GM21786 (cell line): ENCODE measurements at regions not wholly inside any gene's neighbourhood (a gene's known extent, or its start where the extent isn't known, plus 50 kb on each side); places are given as distances from the start of the nearest gene placed in this dataset.
"Not testable (repeated sequence)": the region's sequence is repeated elsewhere in the genome, so short reads cannot be mapped to it uniquely, and the experiment has no call there.

Experiments used
- ATAC-seq: cut with Tn5 transposase; IDR thresholded peaks from one replicate; pipeline ENCODE4 v1.9.1; 2021; ENCODE audit not compliant: unreplicated experiment

DNA sequence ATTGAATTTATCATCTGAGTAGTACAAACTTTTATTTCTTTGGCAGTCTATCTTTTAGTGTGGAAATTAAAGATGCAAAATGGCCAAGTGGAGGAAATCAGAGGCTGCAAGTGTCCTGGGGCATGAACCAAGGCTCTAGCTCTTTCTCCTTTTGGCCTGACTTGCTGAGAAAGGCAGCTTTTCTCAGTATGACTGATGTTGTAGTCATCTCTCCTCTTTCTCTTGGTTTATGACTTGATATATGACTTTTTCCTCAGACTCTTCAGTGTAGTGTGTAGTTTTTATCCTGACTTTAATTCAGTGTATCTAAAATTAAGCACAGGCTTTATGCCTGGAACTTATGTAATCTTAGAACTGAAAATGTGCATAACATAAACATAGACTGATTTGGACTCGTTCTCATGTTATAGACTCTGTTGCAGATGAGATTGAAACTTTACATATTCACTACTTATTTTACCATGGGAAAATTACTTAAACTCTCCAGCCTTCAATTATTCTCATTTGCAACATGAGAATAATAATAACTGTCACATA is 65.7 kb downstream of the SLITRK5 start:
- no peak for ATAC-seq

DNA sequence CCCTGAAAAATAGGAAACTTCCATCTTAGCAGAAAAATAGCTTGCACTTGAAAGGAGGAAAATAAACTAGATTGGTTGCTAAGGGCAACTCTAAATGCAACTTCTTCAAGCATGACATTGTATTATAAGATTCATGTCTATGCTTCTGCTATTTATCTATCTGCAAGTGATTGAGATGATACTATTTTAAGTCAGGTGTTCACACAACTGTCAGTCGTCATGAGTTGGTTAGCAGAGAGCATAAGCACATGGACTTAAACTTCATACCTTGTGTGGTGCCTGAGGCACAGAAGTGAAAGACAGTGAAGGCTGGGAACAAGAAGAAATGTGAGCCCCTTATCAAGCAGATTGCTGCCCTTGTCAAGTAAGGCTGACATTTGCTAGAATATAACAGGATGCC is 82.9 kb downstream of the SLITRK5 start:
- ATAC-seq: no peak

DNA sequence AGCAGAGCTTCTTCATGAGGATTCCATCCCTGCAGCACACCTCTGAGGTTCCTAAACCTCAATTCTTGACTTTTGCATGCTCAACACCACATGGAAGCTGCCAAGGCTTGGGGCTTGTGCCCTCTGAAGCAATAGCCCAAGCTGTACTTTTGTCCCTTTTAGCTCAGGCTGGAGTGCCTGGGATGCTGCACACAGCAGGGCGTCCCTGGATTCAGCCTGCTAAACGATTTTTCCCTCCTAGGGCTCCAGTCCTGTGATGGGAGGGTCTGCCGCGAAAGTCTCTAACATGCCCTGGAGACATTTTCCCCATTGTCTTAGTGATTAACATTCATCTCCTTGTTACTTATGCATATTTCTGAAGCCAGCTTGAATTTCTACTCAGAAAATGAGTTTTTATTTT is 98.3 kb downstream of the SLITRK5 start:
- no peak for ATAC-seq

DNA sequence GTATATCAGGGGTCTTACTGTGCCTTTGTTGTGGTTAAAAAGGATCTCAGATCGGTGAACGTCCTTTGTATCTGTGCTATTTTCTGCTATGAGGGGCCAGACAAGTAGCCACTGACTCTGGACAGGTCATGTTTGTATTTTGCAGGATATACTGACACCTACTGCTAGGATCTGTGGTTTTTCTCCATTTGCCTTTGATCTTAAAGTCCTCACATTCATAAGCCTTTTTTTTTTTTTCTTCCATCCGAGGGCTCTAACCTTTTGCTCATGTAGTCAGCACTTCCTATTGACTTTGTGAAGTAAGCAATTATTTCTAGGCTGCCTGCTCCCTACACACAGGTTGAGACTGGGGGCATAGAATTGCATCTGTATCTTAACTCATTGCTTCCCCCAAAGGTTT is 106.2 kb downstream of the SLITRK5 start:
- ATAC-seq: no peak

- no peak for ATAC-seq
These were observed 107.0 kb downstream of the SLITRK5 start for GRCh38 chr13:87778128-87778527.

- no peak for ATAC-seq
These were observed 108.3 kb downstream of the SLITRK5 start for GRCh38 chr13:87779426-87779825.

- no peak for ATAC-seq
These were observed 112.2 kb downstream of the SLITRK5 start for GRCh38 chr13:87783366-87783765.

DNA sequence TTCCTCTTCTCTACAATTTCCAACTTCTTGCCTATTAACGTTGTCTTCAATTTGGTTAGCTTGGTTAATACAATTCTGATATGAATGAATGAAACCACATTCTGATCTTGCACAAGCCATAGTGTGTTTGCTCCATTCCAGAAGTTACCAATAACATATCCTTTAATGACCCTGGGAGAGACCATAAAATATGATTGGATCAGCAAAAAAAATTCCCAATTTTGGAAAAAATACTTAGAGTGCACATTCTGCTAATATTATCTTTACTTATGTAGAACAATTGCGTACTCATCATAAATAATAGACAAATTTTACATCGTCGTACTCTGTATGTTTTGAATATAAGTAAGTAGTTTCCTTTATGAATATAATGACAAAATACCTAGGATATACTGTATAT is 117.2 kb downstream of the SLITRK5 start:
- ATAC-seq: no peak

- ATAC-seq: no peak
These were observed 121.7 kb downstream of the SLITRK5 start for GRCh38 chr13:87792878-87793277.

- ATAC-seq: no peak
These were observed 127.4 kb downstream of the SLITRK5 start for GRCh38 chr13:87798536-87798935.

GRCh38 chr13:87810391-87810801 is 139.2 kb downstream of the SLITRK5 start:
- no peak for ATAC-seq

- ATAC-seq: no peak
These were observed 139.8 kb downstream of the SLITRK5 start for GRCh38 chr13:87810920-87811344.

DNA sequence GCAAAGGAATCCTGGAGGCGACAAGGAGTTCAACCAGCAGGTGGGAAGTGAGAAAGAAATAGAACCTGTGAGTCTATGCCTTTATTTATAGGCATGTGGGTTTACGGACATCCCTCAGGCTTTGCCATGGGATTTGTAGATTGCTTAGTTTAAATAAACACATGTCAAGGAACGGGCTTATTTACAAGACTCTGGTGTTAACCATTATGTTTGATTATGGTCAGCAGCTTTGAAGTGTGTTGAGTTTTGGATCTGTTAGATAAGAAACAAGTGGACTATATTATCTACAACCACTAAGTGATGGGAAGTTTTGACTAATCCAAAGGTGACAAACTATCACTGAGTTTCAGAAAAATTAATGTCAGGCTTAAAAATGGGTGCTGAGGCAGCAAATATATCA is 143.2 kb downstream of the SLITRK5 start:
- no peak for ATAC-seq

- ATAC-seq: no peak
These were observed 149.1 kb downstream of the SLITRK5 start for GRCh38 chr13:87820241-87820640.

- ATAC-seq: no peak
These were observed 150.3 kb downstream of the SLITRK5 start for GRCh38 chr13:87821512-87821911.

- ATAC-seq: not testable (repeated sequence)
These were observed 155.1 kb downstream of the SLITRK5 start for GRCh38 chr13:87826301-87826700.

DNA sequence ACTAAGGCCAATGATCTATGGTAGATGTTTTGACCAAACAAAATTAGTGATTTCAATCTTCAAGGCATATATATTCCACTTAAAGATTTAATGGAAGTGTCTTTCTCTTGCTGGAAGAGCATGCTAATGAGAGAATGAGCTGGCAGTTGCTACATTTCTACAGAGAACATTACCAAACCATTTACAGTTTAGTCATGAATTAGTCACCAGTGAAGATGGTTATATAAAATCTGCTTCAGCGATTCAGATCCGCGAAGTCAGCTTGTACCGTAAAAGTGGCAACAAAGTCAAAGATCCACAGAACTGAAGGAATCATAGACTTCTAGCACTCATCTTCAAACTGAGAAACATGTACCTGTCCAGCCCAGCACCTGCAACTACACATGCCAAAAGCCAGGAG is 156.3 kb downstream of the SLITRK5 start:
- ATAC-seq: no peak

GRCh38 chr13:87837522-87837921 is 166.4 kb downstream of the SLITRK5 start:
- no peak for ATAC-seq

DNA sequence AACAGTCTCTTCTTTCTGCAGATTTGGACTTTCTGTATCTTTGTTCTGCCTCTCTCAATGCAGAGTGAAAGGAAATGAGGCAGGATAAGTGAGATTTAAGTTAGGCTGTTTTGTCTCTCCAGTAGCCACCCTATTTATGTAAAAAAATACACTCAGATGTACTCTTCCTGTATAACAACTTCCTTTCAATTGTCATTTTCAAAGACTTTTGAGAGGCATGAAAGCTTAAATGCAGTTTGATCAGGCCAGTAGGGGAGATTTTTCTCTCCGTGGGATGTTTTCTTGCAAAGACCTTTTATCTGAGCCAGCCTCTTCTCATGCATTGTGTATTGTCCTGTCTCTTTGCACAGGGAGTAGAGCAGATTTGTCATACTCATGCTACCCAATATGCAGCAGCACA is 166.8 kb downstream of the SLITRK5 start:
- ATAC-seq: no peak

GRCh38 chr13:87851410-87851809 is 180.2 kb downstream of the SLITRK5 start:
- ATAC-seq: no peak

GRCh38 chr13:87855553-87855952 is 184.4 kb downstream of the SLITRK5 start:
- ATAC-seq: no peak

- no peak for ATAC-seq
These were observed 188.1 kb downstream of the SLITRK5 start for GRCh38 chr13:87859261-87859660.

- no peak for ATAC-seq
These were observed 196.3 kb downstream of the SLITRK5 start for GRCh38 chr13:87867426-87867825.

GRCh38 chr13:87868731-87869130 is 197.6 kb downstream of the SLITRK5 start:
- ATAC-seq: no peak
